Adipose tissue (tissue), 3 donors: ENCODE measurements at regions not wholly inside any gene's neighbourhood (a gene's known extent, or its start where the extent isn't known, plus 50 kb on each side); places are given as distances from the start of the nearest gene placed in this dataset.

Source experiments
- H3K27ac ChIP-seq: one replicate; pipeline ENCODE4 v1.5.1; 2013; ENCODE audit warnings: low read depth, low read length
- WGBS, 3 donors: extraction: QIAGEN DNeasy Blood & Tissue Kit; methylation state at CpG; one replicate each; pipeline ENCODE4 v1.1.7; 2013; 5-methylcytosine and 5-hydroxymethylcytosine counted together
- donor health status: healthy with polysubstance abuse.
- donor health status: Bipolar disorder and iron deficiency.
- donor health status: healthy.

DNA sequence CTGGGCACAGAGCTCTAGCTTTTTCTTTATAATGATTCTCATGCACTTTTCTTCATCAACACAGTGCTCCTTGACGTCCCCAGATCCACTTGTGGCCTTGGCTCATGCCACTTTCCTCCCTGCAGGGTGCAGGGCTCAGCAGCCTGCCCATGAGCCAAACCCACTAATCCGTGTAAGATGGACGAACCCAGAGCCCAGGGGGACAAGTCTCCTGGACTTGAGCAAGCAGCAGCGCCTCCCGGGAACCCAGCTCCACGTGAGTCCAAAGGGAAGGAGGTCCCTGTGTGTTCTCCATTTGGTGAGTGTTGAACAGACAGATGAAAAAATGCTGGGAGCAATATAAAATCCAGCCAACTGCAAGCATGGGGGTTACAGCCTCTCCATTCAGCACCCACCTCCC, 470.6 kb upstream of the HS6ST1 start:
- no peak overlapping the region for H3K27ac ChIP-seq
- WGBS, 3 donors, result 77 to 88% (median 79%) methylated on average over 6 of the region's 6 CpGs

GRCh38 chr2:128789776-128790455, 471.2 kb upstream of the HS6ST1 start:
- H3K27ac ChIP-seq, result no peak overlapping the region
- WGBS, 3 donors, result 88 to 90% (median 89%) methylated on average over 21 of the region's 21 CpGs

GRCh38 chr2:128790541-128791001, 471.9 kb upstream of the HS6ST1 start:
- no peak overlapping the region for H3K27ac ChIP-seq
- 71 to 84% (median 83%) methylated on average over 14 of the region's 14 CpGs for WGBS, 3 donors

DNA sequence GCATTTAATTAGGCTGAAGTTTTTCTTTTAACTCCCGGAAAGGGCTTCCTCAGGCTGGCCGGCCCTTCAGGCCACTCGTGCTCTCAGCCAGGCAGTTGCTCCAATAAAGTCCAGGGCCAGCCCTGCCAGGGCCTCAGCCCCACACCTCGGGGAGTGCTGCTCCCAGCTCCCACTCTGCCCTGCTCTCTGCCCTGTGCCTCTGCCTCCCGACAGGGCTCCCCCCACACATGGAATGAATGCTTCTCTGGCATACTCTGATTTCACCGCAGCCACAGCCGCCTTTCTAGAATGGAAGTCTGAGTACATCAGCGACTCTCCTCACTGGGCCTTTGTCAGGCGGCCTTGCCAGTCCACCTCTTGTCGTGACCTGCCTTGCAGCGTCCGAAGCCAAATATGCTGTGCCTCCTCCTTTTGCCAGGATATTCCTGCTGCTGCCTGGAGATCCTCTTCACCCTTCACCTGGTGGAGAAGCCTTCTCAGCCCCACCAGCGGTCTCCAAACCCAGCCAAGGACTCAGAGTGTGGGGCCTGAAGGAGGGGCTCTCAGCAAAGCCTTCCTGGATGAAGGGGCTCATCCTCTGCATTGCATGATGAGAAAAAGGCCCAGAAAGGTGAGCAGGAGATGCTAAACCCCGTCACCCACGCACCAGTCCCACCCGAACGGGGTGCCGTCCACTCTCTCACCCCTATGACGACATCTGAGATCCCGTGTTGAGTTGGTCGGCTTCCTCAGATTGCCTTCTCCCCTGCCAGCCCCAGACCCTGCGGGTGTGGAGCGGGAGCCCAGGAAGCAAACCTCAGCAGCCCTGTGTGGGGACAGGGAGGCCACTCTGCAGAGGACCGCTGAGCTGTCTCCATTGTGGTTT, 472.7 kb upstream of the HS6ST1 start:
- WGBS, 3 donors, result 86 to 90% (median 89%) methylated on average over 24 of the region's 24 CpGs
- H3K27ac ChIP-seq, result no peak overlapping the region

GRCh38 chr2:128791985-128792320, 473.3 kb upstream of the HS6ST1 start:
- H3K27ac ChIP-seq, result no peak overlapping the region
- WGBS, 3 donors, result 75 to 83% (median 80%) methylated on average over 7 of the region's 7 CpGs

DNA sequence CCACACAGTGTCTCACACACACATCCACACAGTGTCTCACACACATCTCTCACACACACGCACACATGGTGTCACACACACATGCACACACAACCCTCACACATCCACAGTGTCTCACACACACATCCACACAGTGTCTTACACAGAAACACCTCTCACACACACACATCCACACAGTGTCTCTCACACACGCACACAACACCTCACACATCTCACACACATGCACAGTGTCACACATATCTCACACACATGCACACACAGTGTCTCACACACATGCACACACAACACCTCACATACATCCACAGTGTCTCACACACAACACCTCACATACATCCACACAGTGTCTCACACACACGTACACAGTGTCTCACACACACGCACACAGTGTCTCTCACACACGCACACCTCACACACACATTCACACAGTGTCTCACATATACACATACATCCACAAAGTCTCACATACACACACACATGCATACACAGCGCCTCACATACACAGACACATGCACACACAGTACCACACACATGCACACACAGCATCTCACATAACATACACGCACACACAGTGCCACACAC, 473.9 kb upstream of the HS6ST1 start:
- 88 to 94% (median 91%) methylated on average over 7 of the region's 7 CpGs for WGBS, 3 donors
- H3K27ac ChIP-seq, result no peak overlapping the region

DNA sequence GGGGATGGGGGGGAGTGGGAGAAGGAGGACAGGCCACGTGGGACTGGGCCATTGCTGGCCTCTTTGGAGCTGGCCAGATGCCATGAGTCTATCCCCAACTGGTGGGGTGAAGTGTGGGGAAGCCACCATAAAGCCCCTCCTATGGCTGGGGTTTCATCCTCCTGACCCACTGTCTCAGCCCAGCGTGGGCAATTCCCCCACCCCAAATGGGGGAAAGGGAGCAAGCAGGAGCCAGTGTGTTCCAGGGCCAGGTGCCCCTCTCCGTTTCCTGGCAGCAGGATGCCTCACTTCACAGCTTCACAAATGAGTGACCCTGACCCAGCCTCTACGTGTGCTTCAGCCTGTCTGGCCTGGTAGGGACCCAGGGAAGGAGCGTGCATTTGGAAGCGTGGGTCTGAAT, 474.7 kb upstream of the HS6ST1 start:
- 68 to 79% (median 75%) methylated on average over 6 of the region's 6 CpGs for WGBS, 3 donors
- H3K27ac ChIP-seq, result no peak overlapping the region

- no peak overlapping the region for H3K27ac ChIP-seq
- 71 to 96% (median 80%) methylated on average over 6 of the region's 6 CpGs for WGBS, 3 donors
These were observed 475.6 kb upstream of the HS6ST1 start for GRCh38 chr2:128794285-128794684.

GRCh38 chr2:128796321-128796720, 477.7 kb upstream of the HS6ST1 start:
- H3K27ac ChIP-seq, result no peak overlapping the region
- 61 to 81% (median 70%) methylated on average over 4 of the region's 4 CpGs for WGBS, 3 donors

- WGBS, 3 donors, result 70 to 83% (median 70%) methylated on average over 4 of the region's 4 CpGs
- no peak overlapping the region for H3K27ac ChIP-seq
These were observed 478.4 kb upstream of the HS6ST1 start for GRCh38 chr2:128797092-128797491.

DNA sequence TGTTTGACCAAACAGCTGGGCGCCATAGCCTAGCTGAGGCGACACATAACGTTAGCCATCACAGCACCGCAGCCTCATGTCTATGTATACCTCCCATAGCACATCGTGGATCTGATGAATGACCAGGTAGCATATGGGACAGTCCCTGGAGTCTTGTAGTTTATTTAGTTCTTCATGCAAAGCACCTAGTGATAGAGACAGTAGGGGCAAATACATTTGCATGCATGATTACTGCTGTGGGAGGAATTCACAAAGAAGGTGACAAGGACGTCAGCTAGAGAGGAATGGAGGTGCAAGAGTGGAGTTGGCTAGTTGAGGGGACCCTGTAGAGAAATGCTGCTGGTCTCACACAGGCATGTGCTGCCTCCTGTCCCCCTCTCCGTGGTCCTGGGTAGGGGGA, 478.9 kb upstream of the HS6ST1 start:
- 92 to 94% (median 94%) methylated on average over 7 of the region's 7 CpGs for WGBS, 3 donors
- no peak overlapping the region for H3K27ac ChIP-seq

DNA sequence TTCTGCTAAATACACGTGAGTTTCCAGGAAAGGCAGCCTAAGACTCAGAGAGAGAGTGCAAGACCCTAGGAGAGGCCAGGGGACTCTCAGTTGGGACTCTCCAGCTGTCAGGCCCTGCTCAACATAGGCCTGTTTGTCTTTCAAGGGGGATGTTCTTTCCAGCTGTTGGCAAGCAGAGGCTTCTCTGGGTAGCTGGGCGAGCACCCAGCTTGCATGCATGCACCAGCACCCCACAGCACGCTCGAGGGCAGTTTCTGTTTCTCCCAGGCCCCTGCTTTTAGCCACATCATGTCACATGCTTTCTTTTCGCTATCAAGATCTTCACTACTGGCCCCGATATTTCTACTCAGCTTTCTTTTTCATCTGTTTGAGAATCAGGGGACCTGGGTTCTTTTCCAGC, 479.3 kb upstream of the HS6ST1 start:
- whole genome bisulfite sequencing, 3 donors, result 84 to 88% (median 86%) methylated on average over 6 of the region's 6 CpGs
- no peak overlapping the region for H3K27ac ChIP-seq

DNA sequence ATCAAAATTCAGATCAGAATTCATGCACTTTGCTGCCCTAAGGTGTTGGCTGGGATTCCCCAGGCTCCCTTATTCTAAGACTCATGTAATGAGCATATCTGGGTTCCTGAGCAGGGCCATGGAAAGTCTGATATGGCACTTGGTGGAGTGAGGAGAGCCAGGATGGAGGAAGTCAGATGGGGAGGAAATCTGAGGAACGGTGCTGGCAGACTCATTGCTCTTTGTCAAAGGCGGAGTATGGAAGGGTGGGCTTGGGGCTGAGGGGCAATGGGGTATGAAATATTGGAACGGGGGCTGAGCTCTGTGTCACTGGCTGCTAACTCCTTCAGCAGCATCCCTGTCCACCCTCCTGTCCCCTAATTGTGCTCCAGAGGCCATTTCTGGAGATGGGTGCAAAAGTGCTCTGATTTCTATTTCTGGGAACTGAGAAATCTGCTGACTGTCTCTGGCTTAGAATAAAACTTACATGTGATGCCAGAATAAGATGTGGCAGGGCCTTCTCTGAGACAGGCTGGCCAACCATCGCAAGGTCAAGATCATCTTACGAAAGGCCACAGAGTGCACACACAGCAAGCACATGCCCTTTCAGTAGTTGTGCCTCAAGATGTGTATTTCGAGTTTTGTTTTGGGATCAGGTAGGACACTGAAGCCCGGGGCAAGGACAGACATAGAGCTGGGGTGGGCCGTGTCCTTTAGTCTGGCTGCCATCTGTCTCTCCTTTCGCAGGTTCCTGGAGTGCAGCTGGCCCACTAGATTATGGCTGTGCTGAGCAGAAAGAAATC, 480.0 kb upstream of the HS6ST1 start:
- H3K27ac ChIP-seq, result no peak overlapping the region
- 77 to 86% (median 83%) methylated on average over 9 of the region's 9 CpGs for WGBS, 3 donors

DNA sequence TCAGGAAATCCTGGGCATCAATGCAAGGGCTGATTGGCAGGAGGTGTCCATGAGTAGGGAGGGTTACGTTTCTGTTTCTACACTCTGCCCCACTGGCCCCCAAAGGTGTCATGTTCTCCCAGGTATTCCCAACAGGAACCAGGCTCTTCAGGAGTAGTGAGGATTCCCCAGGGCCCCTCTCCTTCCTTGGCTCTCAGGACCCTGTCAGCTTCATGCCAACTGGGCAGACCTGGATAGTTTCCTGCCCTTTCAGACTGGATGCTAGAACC, 480.6 kb upstream of the HS6ST1 start:
- H3K27ac ChIP-seq, result no peak overlapping the region
- 63 to 87% (median 76%) methylated on average over 1 of the region's 1 CpG for whole genome bisulfite sequencing, 3 donors

- WGBS, 3 donors, result 83 to 90% (median 87%) methylated on average over 2 of the region's 2 CpGs
- H3K27ac ChIP-seq, result no peak overlapping the region
These were observed 481.1 kb upstream of the HS6ST1 start for GRCh38 chr2:128799730-128800129.

DNA sequence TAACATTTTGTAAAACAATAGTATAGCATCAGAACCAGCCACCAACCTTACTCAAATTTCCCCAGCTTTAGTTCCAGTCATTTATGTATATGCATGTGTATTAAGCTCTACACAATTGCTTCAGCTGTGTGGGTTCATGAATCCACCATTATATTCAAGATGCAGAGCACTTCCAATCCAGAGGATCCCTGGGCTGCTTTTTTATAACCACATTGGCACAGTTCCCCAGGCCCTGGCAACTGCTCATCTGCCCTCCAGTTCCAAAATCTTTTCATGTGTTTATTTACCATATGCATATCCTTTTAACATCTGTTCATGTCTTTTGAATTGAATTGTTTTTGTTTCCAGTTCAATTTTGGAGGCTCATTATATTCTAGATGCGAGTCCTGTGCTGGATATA, 482.9 kb upstream of the HS6ST1 start:
- 74 to 100% (median 79%) methylated on average over 1 of the region's 1 CpG for WGBS, 3 donors
- no peak overlapping the region for H3K27ac ChIP-seq

DNA sequence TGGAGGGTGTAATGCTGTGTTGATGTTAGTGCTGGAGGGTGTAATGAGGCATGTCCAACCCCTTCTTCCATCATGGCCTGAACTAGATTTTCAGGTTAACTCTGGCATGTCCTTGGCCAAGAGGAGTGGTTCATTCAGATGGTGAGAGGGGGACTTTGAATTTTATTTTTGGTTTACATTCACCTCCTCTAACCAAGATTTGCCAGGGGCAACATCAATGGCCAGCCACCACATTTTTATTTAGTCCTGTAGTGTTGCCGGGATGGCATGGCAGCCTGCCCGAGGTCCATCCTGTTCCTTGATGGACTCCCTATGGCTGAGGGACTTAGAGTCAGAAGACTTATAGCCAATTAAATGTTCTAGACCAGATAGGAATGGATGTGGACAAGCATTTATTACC, 484.6 kb upstream of the HS6ST1 start:
- WGBS, 3 donors, result 91 to 95% (median 93%) methylated on average over 2 of the region's 2 CpGs
- H3K27ac ChIP-seq, result no peak overlapping the region

- 59 to 91% (median 72%) methylated on average over 2 of the region's 2 CpGs for WGBS, 3 donors
These were observed 486.6 kb upstream of the HS6ST1 start for GRCh38 chr2:128805237-128805636.

GRCh38 chr2:128805918-128806317, 487.2 kb upstream of the HS6ST1 start:
- no peak overlapping the region for H3K27ac ChIP-seq
- WGBS, 3 donors, result 86 to 93% (median 92%) methylated on average over 2 of the region's 2 CpGs

More at GRCh38 chr2:128805237-128805636, 486.6 kb upstream of the HS6ST1 start:
- H3K27ac ChIP-seq, result no peak overlapping the region
